ENCODE measurements at regions not wholly inside any gene's neighbourhood (a gene's known extent, or its start where the extent isn't known, plus 50 kb on each side); places are given as distances from the start of the nearest gene placed in this dataset.

DNA sequence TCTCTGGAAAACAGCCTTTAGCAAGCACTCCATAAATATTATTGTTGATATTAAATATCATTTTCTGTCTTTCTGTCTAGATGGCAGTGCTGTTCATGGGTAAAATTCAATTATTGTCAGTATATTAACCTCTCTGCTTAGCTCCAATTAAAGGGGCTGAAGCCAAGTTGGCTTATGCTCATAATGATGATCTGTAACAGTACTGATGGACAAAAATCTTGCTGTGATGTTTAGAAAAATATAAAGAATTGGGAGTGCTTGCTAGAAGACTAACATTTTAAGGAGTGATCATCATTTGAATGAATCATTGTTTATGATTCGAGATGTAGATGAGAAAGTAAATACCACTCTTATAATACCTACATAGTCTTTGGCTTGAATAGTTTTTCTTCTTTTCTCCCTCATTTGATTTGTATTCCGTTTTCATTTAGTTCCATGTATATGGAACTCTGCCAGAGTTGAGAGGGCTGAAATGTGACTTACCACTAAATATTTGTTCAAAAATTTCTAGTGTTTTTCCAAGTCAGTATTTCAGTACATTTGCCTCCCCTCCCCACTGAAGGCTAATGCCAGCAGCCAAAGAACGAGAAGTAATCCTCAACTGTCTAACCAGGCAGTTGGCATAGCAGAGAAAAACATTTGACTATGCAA, 538.3 kb downstream of the CSNK1G3 start:
- no peak overlapping the region for H2AFZ ChIP-seq (ENCODE audit: low read length)
- in situ Hi-C loops (cut with HindIII; ENCODE audit: extremely low pct_ligation_motif_present, low pct_unique_long_range_greater_than_20kb): no loop called here
- no peaks in the 10 kb centered on the region; a peak in 1 of 5 replicates for H3K27me3 ChIP-seq (ENCODE audit: control insufficient read depth in 1 of 2, insufficient read depth in 2 of 2, low read length in 2 of 2)
- no peaks in the 10 kb centered on the region for H3K79me2 ChIP-seq (ENCODE audit: insufficient read depth, low read length)
- ChIA-PET CTCF (ENCODE audit: low intra/inter-chr PET ratio, low total read pairs) (no interaction called here), POLR2A (no interaction called here)
- no peak overlapping the region for H3K4me2 ChIP-seq (ENCODE audit: low read depth, low read length)
- no TSS peak for BruUV-seq (replicated peaks)
- no peak overlapping the region for H3K4me3 ChIP-seq (replicated peaks in 1 of 3; ENCODE audit: insufficient read depth in 1 of 3, low read depth in 2 of 3, low read length in 3 of 3)
- DNase-seq (ENCODE audit: low spot score) (no peak), ATAC-seq (no peak), FAIRE-seq (no peak)
- intact Hi-C loops (cut with micrococcal nuclease; ENCODE audit: unreplicated experiment): no loop called here
- H3K27ac ChIP-seq (ENCODE audit: extremely low read length, insufficient read depth, low read length): no peak overlapping the region
- no peaks in the 10 kb centered on the region for H3K4me1 ChIP-seq (ENCODE audit: insufficient read depth, low read length)
- no peaks in the 10 kb centered on the region for H3K36me3 ChIP-seq (replicated peaks in 1 of 2; ENCODE audit: control insufficient read depth in 1 of 2, insufficient read depth in 2 of 2, low read length in 2 of 2)
- TF ChIP-seq ZNF333 (CRISPR knock-in tag; IDR thresholded peaks at IDR 0.05; ENCODE audit: borderline replicate concordance) (no peak), MLLT10 (CRISPR knock-in tag; IDR thresholded peaks at IDR 0.05) (no peak), ZNF34 (CRISPR knock-in tag; IDR thresholded peaks at IDR 0.05; ENCODE audit: borderline replicate concordance) (no peak), ZSCAN30 (CRISPR knock-in tag; IDR thresholded peaks at IDR 0.05) (no peak), SNAPC2 (CRISPR knock-in tag; IDR thresholded peaks at IDR 0.05) (no peak), SNRNP70 (IDR thresholded peaks at IDR 0.05; ENCODE audit: low read depth, low read length) (no peak)
- TF ChIP-seq, protein P1, sequence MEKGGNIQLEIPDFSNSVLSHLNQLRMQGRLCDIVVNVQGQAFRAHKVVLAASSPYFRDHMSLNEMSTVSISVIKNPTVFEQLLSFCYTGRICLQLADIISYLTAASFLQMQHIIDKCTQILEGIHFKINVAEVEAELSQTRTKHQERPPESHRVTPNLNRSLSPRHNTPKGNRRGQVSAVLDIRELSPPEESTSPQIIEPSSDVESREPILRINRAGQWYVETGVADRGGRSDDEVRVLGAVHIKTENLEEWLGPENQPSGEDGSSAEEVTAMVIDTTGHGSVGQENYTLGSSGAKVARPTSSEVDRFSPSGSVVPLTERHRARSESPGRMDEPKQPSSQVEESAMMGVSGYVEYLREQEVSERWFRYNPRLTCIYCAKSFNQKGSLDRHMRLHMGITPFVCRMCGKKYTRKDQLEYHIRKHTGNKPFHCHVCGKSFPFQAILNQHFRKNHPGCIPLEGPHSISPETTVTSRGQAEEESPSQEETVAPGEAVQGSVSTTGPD (CRISPR knock-in tag; IDR thresholded peaks at IDR 0.05): no peak
- TF ChIP-seq, protein P2, sequence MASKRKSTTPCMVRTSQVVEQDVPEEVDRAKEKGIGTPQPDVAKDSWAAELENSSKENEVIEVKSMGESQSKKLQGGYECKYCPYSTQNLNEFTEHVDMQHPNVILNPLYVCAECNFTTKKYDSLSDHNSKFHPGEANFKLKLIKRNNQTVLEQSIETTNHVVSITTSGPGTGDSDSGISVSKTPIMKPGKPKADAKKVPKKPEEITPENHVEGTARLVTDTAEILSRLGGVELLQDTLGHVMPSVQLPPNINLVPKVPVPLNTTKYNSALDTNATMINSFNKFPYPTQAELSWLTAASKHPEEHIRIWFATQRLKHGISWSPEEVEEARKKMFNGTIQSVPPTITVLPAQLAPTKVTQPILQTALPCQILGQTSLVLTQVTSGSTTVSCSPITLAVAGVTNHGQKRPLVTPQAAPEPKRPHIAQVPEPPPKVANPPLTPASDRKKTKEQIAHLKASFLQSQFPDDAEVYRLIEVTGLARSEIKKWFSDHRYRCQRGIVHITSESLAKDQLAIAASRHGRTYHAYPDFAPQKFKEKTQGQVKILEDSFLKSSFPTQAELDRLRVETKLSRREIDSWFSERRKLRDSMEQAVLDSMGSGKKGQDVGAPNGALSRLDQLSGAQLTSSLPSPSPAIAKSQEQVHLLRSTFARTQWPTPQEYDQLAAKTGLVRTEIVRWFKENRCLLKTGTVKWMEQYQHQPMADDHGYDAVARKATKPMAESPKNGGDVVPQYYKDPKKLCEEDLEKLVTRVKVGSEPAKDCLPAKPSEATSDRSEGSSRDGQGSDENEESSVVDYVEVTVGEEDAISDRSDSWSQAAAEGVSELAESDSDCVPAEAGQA (IDR thresholded peaks at IDR 0.05; ENCODE audit: low read depth): no peak
- TF ChIP-seq, protein P2 (CRISPR knock-in tag; IDR thresholded peaks at IDR 0.05; ENCODE audit: borderline replicate concordance): no peak
- peaks cover 8% of the 10 kb centered on the region; the same call in 1 of the 2 replicates for H3K9me3 ChIP-seq (ENCODE audit: low read length)
- 0% methylated on average over 3 of the region's 3 CpGs for WGBS (ENCODE audit: low lambda C conversion rate)
- H3K9ac ChIP-seq (ENCODE audit: insufficient read depth, low read depth, low read length): no peak overlapping the region
- no peaks in the 10 kb centered on the region for H4K20me1 ChIP-seq (ENCODE audit: insufficient read depth, low read length)
